A549 (cell line): ENCODE measurements at regions not wholly inside any gene's neighbourhood (a gene's known extent, or its start where the extent isn't known, plus 50 kb on each side); places are given as distances from the start of the nearest gene placed in this dataset.

ENCODE experiments used
- ESRRA ChIP-seq: fragments of 150-350 bp; IDR thresholded peaks from 2 replicates; pipeline ENCODE4 v1.6.1; 2014; ENCODE audit warnings: mild to moderate bottlenecking, low read length, borderline replicate concordance
- JUN ChIP-seq, 2 experiments: fragments of >200 bp; sonication (Bioruptor Twin); formaldehyde crosslinking; IDR thresholded peaks; 2 replicates in 1 of 2; 3 replicates in 1 of 2; pipeline ENCODE4 v1.6.1; 2016 to 2017
- MYC ChIP-seq: IDR thresholded peaks from 2 replicates; pipeline ENCODE4 v1.6.1; 2012; ENCODE audit warnings: mild to moderate bottlenecking, inconsistent platforms, low read length, improper control_type of control experiment, borderline replicate concordance
- POLR2A ChIP-seq: IDR thresholded peaks from 2 replicates; pipeline ENCODE4 v1.6.1; 2012; ENCODE audit warnings: mild to moderate bottlenecking, low read length
- TF ChIP-seq, protein P1 (sequence below): fragments of 250-450 bp; sonication (Bioruptor Pico); IDR thresholded peaks from 2 replicates; pipeline ENCODE4 v1.5.0; 2021; ENCODE audit warnings: mild to moderate bottlenecking, moderate library complexity, borderline replicate concordance
- TF ChIP-seq, protein P2 (sequence below): IDR thresholded peaks from 2 replicates; pipeline ENCODE4 v1.6.1; 2012; ENCODE audit warnings: low read depth, borderline replicate concordance

DNA sequence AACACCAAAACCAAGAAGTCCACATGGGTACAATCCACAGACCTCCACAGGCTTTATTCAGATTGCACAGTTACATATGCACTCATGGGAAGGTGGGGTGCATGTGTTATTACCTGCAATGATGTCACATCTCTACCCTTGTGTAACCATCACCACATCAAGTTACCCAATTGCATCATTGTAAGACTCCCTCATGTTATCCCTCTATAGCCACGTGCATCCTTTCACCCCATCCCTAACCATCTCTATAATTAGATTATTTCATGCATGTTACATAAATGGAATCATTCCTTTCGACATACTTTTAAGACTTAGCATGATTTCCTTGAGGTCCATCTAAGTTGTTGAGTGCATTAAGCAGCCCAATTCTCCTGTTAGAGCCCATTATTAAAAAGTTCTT is 408.2 kb upstream of the C16orf82 start:
- no peak for TF ChIP-seq ESRRA
- TF ChIP-seq, protein P1, sequence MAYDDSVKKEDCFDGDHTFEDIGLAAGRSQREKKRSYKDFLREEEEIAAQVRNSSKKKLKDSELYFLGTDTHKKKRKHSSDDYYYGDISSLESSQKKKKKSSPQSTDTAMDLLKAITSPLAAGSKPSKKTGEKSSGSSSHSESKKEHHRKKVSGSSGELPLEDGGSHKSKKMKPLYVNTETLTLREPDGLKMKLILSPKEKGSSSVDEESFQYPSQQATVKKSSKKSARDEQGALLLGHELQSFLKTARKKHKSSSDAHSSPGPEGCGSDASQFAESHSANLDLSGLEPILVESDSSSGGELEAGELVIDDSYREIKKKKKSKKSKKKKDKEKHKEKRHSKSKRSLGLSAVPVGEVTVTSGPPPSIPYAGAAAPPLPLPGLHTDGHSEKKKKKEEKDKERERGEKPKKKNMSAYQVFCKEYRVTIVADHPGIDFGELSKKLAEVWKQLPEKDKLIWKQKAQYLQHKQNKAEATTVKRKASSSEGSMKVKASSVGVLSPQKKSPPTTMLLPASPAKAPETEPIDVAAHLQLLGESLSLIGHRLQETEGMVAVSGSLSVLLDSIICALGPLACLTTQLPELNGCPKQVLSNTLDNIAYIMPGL (CRISPR knock-in tag) = no peak
- TF ChIP-seq, protein P2, sequence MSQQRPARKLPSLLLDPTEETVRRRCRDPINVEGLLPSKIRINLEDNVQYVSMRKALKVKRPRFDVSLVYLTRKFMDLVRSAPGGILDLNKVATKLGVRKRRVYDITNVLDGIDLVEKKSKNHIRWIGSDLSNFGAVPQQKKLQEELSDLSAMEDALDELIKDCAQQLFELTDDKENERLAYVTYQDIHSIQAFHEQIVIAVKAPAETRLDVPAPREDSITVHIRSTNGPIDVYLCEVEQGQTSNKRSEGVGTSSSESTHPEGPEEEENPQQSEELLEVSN = no peak
- no peak for TF ChIP-seq JUN (IDR thresholded peaks at IDR 0.05)
- TF ChIP-seq POLR2A = no peak
- no peak for TF ChIP-seq MYC
